ENCODE measurements at regions not wholly inside any gene's neighbourhood (a gene's known extent, or its start where the extent isn't known, plus 50 kb on each side); places are given as distances from the start of the nearest gene placed in this dataset.
A peak's percentile ranks its signal among the peaks of the same experiment; 100 is the strongest.

DNA sequence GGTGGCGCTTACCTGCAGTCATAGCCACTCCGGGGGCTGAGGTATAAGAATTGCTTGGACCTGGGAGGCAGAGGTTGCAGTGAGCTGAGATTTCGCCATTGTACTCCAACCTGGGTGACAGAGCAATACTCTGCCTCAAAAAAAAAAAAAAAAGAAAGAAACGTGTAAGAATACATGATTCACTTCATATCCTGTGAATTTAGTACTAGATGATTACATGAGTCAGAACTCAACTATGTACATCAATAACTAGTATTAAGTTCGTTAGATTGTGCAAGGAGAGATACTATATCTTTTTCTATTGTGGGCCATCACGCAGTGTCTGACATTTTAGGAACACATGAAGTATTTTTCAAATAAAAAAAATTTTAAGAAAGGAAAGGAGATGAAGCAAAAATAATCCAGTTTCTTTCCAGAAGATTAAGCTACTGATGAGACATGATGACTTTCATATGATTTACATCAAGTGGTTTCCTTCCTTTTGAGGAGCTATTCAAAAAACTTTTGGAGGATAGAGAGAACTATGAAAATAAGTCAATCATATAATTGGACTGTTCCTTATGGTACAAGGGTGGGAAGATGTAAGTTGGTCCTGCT is 64.7 kb upstream of the EXOC1L start:
- peak; percentile 80 for DNase-seq

DNA sequence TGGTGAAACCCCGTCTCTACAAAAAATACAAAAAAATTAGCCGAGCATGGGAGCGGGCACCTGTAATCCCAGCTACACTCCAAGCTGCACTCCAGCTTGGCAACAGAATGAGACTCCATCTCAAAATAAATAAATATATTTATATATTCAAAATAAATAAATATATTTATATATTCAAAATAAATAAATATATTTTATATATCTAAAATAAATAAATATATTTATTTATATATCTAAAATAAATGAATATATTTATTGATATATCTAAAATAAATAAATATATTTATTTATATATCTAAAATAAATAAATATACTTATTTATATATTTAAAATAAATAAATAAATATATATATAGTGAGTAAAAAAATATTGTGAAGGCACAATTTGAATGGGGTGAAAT is 63.4 kb upstream of the EXOC1L start:
- DNase-seq, result no peak

DNA sequence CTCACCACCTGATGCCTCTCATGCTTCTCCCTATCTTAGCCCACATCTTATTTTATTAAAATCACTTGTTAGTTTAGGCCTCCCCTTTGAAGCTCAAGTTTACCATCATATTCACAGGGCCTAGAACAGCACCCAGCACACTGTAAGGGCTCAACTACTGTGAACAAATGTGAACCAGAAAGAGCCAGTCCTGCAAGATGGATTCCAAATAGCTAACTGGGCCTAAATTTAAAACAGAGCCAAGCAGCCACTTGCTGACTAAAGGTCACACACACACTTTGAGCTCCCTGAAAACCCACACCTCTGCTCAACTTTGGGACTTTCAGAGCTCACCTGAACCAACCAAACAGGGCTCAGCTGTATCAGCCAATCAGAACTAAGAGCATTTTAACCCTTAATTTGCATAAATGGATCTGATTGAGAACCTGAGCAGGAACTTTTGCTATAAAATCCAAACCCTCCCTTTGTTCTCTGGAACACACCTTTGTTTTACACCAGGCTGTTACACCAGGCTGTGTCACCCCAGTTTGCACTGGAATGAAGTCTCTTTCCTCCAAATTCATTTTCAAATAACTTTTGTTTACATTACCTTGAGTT is 62.1 kb upstream of the EXOC1L start:
- no peak for DNase-seq

DNA sequence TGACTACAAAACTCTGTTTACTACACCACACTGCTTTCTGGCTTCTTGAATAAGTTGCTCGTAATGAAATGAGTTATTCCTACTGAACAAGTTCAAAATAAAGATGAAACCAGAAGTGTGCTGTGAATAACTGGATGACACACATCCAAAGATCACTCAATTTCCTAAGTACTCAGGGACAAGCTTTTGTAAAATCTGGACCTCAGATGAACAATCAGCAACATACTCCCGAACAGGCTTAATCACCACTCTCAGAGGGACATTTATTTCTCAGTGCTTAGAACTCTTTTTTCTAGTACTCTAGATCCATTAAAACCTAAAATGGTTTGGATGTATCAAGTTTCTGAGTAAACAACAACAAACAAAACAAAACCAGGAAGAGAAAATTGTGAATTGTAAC is 61.5 kb upstream of the EXOC1L start:
- no peak for DNase-seq

DNA sequence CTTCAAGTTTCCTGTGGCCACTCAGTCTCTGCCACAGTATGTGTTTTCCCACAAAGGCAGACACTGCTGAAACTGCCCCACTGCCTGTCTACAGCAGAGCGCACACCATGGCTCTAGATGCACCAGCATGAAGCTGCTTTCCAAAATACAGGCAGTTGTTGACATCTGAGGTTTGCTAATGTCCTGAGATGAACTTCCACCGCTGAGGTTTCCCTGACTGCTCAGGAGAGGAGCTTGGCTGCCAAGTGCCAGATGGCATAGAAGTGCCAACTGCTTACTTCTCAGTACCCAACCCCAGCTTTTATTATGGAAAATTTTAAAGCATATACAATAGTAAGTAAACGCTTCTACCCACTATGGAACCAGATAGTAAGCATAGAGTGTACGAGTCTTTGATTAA is 61.0 kb upstream of the EXOC1L start:
- no peak for DNase-seq

DNA sequence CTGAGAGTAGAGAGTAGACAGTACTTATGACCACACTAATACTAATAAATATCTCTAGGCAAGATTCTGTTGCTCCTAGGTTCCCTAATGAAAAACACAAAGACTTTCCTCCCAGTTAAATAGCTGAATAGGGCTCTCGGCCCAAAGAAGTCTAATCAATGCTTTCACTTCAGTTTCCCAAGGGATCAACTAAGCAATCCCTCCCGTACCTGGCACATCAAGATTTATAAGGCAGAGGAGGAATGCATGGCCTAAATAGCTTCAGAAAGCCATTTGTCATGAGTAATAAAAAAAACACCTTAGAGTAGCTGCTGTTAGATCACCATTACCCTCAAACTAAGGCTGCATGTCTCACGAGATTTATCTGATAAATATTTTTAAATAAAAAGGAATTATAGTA is 56.8 kb upstream of the EXOC1L start:
- DNase-seq, result no peak

DNA sequence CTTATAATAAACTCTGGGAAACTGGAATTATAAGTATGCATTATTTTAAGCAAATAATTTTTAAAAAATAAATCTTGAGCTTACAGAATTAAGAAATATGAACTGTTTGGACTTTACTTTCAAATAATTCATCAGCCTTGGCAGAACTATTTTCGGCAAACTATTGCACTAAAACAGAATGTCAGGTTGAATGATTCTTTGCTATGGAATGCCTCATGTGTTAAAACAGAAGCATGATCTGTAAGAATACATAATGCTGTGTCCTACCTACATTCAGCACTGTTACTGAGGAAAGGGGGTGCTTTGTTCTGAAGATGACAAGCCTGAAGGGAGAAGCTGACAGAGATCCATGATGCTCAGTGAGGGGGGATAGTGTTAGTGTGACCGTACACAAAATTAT is 55.6 kb upstream of the EXOC1L start:
- no peak for DNase-seq

DNA sequence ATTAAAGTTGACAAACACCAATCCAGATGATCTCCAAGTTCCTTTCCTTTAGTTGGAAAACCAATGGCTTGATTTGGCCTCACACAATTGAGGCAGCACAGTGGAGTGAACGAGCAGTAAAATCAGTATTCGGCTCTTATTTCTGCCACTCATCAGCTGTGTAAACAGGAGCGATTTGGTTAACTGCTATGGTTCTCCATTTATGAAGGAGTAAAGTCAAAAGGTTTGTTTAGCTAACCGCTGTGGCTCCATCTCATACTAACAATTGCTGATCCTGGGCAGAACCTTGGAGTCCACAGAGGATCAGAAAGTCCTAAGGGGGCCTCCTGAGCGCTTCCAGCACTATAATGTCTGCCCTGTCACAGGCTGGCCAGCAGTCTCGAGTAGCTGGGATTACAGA is 54.5 kb upstream of the EXOC1L start:
- DNase-seq, result no peak

DNA sequence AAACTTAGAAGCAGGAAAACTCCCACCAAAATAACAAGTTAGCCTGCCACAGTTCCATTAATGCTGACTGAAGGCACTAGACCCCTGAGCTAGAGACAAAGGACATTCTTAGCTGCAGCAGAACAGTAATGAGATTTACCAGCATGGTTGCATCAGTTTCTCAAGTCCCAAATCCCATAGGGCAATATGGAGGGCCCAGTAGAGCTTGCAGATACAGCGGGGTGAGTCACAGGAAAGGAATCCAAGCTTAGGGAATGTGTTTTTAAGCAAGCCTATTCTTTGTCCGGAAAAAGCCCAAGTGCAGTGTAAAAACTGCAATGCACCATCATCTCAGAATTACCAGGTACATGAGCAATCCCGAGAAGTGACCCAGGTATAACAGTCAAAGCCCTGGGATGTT is 51.3 kb upstream of the EXOC1L start:
- peak; percentile 60 for DNase-seq
